ENCODE measurements at regions not wholly inside any gene's neighbourhood (a gene's known extent, or its start where the extent isn't known, plus 50 kb on each side); places are given as distances from the start of the nearest gene placed in this dataset.

GRCh38 chr13:95420501-95420900 lies 119.2 kb upstream of the ABCC4 start:
- no peak for TF ChIP-seq ZNF274 (IDR thresholded peaks at IDR 0.05; ENCODE audit: low read depth, low read length)
- TF ChIP-seq YY1 (IDR thresholded peaks at IDR 0.05; ENCODE audit: insufficient read depth, insufficient read length) = no peak
- no peak for TF ChIP-seq SUZ12 (IDR thresholded peaks at IDR 0.05; ENCODE audit: extremely low read depth, insufficient read depth, insufficient read length)

Measured in NT2/D1 (cell line).